ENCODE measurements at regions not wholly inside any gene's neighbourhood (a gene's known extent, or its start where the extent isn't known, plus 50 kb on each side); places are given as distances from the start of the nearest gene placed in this dataset.
"Not testable (repeated sequence)": the region's sequence is repeated elsewhere in the genome, so short reads cannot be mapped to it uniquely, and the experiment has no call there.

DNA sequence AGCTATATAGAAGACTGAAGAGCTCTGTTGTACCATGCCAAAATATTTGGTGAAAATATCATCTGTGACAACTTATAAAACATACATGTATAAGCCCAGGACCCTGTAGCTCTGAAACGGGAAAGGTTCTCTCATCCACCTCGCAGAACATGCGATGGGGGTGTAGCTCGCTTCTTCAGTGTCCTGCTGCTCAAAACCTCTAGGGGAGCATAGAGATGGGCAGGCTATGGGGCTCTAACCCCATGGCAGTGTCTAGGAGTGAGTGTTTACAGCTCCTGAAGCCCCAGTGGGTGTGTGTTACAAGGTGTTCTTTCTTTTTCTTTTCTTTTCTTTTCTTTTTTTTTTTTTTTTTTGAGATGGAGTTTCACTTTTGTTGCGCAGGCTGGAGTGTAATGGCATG lies 505.2 kb upstream of the SYNCRIP start:
- FAIRE-seq (no peak), DNase-seq (no peak)
- WGBS, 2 donors: 90 to 91% methylated on average over 5 of the region's 5 CpGs

DNA sequence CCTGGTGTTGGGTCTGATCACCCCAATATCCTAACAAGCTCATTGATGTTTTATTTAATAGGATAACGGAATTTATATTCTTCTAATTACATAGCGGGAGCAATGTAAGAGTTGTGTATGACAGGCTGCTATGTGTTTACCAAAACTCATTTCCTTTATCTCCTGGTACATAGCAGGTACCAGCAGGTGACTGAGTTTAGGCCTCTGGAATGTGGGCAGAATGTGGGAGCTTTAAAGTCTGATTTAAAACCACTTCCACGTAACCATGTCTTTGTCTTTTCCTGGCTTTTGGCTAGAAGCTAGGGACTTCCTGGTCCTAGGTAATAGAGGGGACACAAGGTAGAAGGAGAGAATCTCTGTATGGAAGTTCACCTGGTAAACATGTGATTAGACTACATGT lies 504.6 kb upstream of the SYNCRIP start:
- Histone ChIP-seq H3K4me1 (no peaks in the 10 kb centered on the region), H3K4me3 (no peak overlapping the region), H3K9me3 (no peaks in the 10 kb centered on the region), H3K36me3 (no peaks in the 10 kb centered on the region), H3K27ac (no peak overlapping the region), H3K27me3 (no peaks in the 10 kb centered on the region)
- FAIRE-seq (no peak), ATAC-seq (no peak), DNase-seq (no peak)
- no peak for TF ChIP-seq CTCF (IDR thresholded peaks at IDR 0.05)
- 92 to 94% methylated on average over 3 of the region's 3 CpGs for WGBS, 2 donors
- intact Hi-C loops (cut with DNase I): no loop called here

More for the DNA sequence above, 505.2 kb upstream of the SYNCRIP start:
- TF ChIP-seq CTCF (IDR thresholded peaks at IDR 0.05): no peak
- intact Hi-C loops (cut with DNase I): no loop called here
- Histone ChIP-seq H3K27me3 (no peaks in the 10 kb centered on the region), H3K27ac (no peak overlapping the region), H3K4me1 (peaks cover under 1 to 5% (median under 1%) of the 10 kb centered on the region in 3 donors), H3K4me3 (no peak overlapping the region), H3K9me3 (no peaks in the 10 kb centered on the region), H3K36me3 (no peaks in the 10 kb centered on the region)
- no peak for ATAC-seq

DNA sequence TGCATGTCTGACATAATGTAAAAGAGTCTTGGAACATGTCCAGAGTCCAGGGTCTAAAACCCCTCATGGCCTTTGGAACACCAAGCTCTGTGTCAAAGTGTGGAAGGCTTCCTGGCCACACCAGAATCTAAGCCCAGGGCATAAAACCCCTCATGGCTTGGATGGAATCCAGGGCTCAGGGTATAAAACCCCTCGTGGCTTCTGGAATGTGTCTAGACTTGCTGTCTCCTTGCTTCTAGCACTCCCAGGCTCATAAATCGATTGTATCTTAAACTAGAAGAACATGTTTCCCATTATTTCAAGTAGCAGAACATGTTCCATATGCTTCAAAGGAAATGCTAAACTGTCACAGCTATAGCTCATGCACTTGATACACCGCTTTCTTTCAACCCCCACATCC lies 504.1 kb upstream of the SYNCRIP start:
- H3K4me1 ChIP-seq; intact Hi-C loops (cut with DNase I); H3K9me3 ChIP-seq; H3K4me3 ChIP-seq; FAIRE-seq; H3K27ac ChIP-seq; DNase-seq; ATAC-seq; H3K36me3 ChIP-seq; H3K27me3 ChIP-seq: not testable (repeated sequence)
- 66 to 70% methylated on average over 3 of the region's 3 CpGs for WGBS, 2 donors

DNA sequence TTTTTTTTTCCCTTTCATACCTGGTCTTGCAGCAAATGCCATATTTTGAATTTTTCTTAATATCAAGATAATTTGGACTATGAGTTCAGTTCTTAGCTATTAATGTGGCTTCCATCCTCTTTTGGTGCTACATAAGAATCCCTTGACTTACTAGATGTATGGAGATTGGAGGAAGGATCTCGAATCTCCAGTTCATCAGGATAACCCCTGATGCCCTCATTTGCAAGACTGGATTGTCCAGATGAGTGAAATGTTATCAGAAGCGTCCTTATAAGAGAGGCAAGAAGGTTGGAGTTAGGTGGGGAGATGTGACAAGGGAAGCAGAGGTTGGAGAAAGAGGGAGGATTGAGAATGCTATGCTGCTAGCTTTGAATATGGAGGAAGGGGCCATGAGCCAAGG lies 499.6 kb upstream of the SYNCRIP start:
- Histone ChIP-seq H3K4me3 (no peak overlapping the region), H3K36me3 (no peaks in the 10 kb centered on the region), H3K27ac (no peak overlapping the region), H3K27me3 (no peaks in the 10 kb centered on the region), H3K9me3 (no peaks in the 10 kb centered on the region), H3K4me1 (no peaks in the 10 kb centered on the region)
- no peak for FAIRE-seq
- 55 to 59% methylated on average over 2 of the region's 2 CpGs for WGBS, 2 donors
- no peak for DNase-seq
- no peak for ATAC-seq
- intact Hi-C loops (cut with DNase I): no loop called here
- TF ChIP-seq CTCF (IDR thresholded peaks at IDR 0.05): no peak

DNA sequence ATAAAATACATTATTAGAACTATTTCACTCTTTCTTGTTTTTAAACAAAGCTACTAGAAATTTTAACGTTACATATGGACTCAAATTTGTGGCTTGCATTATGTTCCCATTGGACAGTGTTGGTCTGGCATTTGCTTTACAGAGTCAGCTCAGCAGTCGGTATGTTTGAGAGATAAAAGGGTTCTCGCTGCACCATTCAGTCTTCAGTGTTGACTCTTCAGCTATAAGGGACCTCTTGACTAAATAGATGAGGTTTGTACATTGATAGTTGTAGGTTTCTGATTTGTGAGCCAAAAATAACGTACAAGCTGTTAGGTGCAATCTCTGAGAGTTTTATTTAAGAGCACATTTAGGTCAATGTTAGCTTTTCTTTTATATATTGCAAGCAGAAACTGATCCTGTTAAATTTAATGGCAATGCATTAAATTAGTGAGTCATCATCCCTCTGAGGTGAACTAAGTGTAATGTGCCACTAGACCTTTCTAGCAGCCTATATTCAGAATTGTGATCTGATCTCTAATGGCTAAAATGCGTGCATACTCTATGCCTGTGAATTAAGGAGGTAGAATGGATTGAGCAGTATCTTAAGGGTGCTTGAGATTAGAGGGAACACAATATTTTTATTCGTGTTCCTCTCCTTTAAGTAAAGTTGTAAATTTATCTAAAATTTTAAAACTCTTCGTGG lies 485.6 kb upstream of the SYNCRIP start:
- no peaks in the 10 kb centered on the region for H3K27me3 ChIP-seq
- TF ChIP-seq CTCF (IDR thresholded peaks at IDR 0.05): no peak
- FAIRE-seq (no peak), DNase-seq (no peak), ATAC-seq (peak in 1 of 4 donors; percentile 57)
- WGBS, 2 donors: 44 to 47% methylated on average over 7 of the region's 7 CpGs
- no peaks in the 10 kb centered on the region for H3K4me1 ChIP-seq
- H3K27ac ChIP-seq: no peak overlapping the region
- intact Hi-C loops (cut with DNase I): no loop called here
- H3K4me3 ChIP-seq: no peak overlapping the region
- H3K9me3 ChIP-seq: no peaks in the 10 kb centered on the region
- no peaks in the 10 kb centered on the region for H3K36me3 ChIP-seq
